ENCODE measurements at regions not wholly inside any gene's neighbourhood (a gene's known extent, or its start where the extent isn't known, plus 50 kb on each side); places are given as distances from the start of the nearest gene placed in this dataset.
A peak's percentile ranks its signal among the peaks of the same experiment; 100 is the strongest.

- Histone ChIP-seq H3K4me1 (no peaks in the 10 kb centered on the region), H3K36me3 (no peaks in the 10 kb centered on the region), H3K9me3 (no peaks in the 10 kb centered on the region), H3K27me3 (no peaks in the 10 kb centered on the region), H3K27ac (no peak overlapping the region), H3K4me3 (no peak overlapping the region)
- no peak for ATAC-seq
- no peak for TF ChIP-seq CTCF (IDR thresholded peaks at IDR 0.05)
- DNase-seq: no peak
- intact Hi-C loops (cut with DNase I): no loop called here
These were observed 63.9 kb upstream of the TMEM260 start for GRCh38 chr14:56515739-56516138.

- Histone ChIP-seq H3K4me3 (no peak overlapping the region), H3K4me1 (no peaks in the 10 kb centered on the region), H3K27ac (no peak overlapping the region), H3K9me3 (no peaks in the 10 kb centered on the region), H3K27me3 (peaks cover 0 to 25% of the 10 kb centered on the region in 2 donors), H3K36me3 (no peaks in the 10 kb centered on the region)
- ATAC-seq (no peak), DNase-seq (no peak)
- intact Hi-C loops (cut with DNase I): no loop called here
- TF ChIP-seq CTCF (IDR thresholded peaks at IDR 0.05): no peak
These were observed 57.2 kb upstream of the TMEM260 start for GRCh38 chr14:56522403-56522802.

GRCh38 chr14:56524971-56525677 is 54.5 kb upstream of the TMEM260 start:
- Histone ChIP-seq H3K4me1 (no peaks in the 10 kb centered on the region), H3K9me3 (no peaks in the 10 kb centered on the region), H3K27ac (no peak overlapping the region), H3K27me3 (peaks cover 0 to 25% of the 10 kb centered on the region in 2 donors), H3K36me3 (no peaks in the 10 kb centered on the region), H3K4me3 (no peak overlapping the region)
- intact Hi-C loops (cut with DNase I): no loop called here
- ATAC-seq (no peak), DNase-seq (no peak)
- TF ChIP-seq CTCF (IDR thresholded peaks at IDR 0.05): no peak

GRCh38 chr14:56528927-56529326 is 50.7 kb upstream of the TMEM260 start:
- Histone ChIP-seq H3K4me3 (no peak overlapping the region), H3K4me1 (no peaks in the 10 kb centered on the region), H3K9me3 (no peaks in the 10 kb centered on the region), H3K36me3 (no peaks in the 10 kb centered on the region), H3K27me3 (peaks cover 0 to 15% of the 10 kb centered on the region in 2 donors), H3K27ac (no peak overlapping the region)
- peak; percentile 66 for ATAC-seq
- no peak for DNase-seq
- no peak for TF ChIP-seq CTCF (IDR thresholded peaks at IDR 0.05)
- intact Hi-C loops (cut with DNase I): no loop called here
